Superior temporal gyrus (tissue), 1 donor: ENCODE measurements at regions not wholly inside any gene's neighbourhood (a gene's known extent, or its start where the extent isn't known, plus 50 kb on each side); places are given as distances from the start of the nearest gene placed in this dataset.

Experiments used
- DNase-seq: peaks from one replicate; pipeline ENCODE4 v3.0.0-alpha.2; 2016; ENCODE audit errors: extremely low spot score

DNA sequence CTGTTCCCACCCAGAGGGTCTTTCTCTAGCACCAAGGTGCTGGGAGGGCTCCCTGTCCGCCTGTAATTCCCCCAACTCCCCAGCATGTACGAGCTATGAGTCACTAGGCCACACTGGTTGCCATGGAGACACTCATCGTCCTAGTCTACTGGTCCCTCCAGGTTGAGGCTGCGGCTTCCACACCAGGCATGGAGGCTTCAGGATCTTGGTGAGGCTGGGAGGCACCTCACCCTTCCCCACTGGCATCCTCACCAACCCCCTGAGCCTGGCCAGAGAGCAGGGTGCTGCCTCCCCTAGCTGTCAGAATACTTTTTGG, 75.6 kb upstream of the KAZN start:
- DNase-seq, result no peak

DNA sequence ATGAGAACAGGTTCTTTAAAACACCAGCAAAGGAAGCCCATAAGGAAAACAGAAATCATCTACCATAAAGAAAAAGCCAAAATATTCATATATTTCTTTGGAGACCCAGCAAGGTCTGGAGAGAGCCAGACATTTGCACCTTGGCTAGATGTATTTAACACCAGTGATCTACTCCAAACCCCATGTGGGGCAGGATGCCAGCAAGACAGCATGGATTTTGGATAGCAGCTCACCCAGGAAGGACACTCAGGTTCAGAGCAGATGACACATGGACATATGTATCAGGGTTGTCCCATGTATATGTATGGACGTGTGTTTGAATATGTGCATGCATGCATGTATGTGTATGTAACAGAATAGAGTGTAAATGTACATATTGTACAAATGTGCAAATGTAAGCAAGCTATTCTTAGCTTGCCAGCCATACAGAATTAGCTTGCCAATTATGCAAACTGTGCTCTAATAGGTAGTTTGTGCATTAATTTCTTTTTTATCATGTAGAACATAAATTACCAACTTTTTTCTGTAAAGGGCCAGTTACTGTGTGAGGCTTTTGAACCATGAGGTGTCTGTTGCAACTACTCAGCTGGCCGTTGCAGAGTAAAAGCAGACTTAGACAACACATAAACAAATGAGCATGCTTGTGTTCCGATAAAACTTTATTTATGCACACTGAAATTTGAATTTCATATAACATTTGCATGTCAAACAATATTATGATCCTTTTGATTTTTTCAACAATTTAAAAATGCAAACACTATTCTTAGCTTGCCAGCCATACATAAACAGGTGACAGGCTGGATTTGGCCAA, 73.5 kb upstream of the KAZN start:
- no peak for DNase-seq

DNA sequence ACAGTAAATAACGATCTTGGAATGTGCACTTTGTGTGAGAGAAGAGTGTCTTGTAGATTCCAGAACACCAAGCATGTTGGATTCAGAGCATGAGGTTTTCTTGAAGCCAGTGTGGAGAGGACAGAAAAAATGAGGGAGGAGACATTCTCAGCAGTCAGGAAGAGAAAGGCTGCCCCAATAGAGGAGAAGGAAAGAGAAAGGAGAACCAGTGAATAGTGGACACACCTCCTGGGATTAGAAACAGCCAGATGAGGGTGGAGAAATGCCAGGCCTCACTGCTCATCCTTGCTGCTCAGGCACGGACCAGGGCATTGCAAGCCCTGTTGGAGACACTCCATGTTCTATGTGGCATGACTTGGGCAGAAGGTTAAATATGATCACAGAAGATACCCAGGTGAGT, 69.0 kb upstream of the KAZN start:
- DNase-seq, result no peak

DNA sequence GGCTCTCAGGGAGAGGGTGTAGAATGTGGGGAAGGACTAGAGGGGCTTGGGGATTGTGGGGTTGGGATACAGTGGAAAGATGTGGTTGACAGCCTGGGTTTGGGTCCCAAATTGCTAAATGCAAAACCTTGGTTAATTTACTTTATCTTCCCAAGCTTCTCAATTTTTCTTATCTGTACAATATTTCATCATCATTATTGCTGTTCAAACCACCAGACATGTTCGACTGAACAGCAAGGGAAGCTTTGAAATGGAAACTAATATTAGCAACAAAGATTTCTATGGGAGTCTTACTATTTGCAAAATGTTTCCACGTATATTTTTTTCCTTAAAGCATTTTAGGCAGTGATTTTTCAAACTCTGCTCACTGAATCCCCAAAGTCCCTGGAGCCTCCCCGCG, 67.0 kb upstream of the KAZN start:
- no peak for DNase-seq

DNA sequence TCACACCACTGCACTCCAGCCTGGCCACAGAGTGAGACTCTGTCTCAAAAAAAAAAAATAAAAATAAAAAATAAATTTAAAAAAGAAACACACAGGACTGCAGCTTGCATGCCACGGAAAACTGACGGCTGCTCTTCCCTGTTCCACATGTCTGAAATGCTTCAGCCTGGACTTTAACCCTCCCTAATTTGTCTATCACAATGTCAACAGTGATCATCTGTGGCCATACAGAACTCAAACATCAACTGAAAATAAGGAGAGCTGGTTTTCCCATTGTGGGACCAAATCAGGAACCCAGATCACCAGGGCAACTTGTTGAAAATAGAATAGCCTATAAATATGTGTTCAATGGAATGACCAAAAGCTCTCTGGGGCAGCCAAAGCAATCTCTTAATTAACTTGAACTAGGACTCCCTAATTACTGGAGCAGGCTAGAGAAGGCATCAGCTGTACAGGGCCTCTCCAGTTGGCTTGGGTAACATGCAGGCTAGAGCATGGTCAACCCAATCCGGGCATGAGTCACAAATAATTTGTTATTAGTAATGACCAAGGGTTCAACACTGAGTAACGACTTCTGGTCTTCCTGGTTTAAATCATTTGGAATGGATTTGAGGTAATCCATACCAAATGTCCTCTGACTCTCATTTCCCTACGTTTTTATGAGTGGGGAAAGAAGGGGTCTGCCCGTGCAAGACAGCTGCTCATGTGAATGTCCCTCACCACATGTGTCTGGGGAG, 62.7 kb upstream of the KAZN start:
- DNase-seq, result no peak

DNA sequence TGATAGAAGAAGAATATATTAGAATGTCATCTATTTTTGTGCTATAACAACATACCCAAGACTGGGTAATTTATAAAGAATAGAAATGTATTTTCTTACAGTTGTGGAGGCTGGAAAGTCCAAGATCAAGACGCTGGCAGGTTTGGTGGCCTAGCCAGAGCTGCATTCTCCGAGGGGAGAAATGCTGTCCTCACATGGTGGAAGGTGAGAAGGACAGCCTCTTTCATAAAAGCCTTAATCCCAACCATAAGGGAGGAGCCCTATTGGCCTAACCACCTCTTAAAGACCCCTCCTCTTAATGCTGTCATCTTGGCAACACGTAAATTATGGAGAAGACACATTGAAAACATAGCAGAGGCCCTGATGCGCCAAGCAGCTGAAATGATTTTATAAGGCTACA, 60.1 kb upstream of the KAZN start:
- DNase-seq, result no peak

DNA sequence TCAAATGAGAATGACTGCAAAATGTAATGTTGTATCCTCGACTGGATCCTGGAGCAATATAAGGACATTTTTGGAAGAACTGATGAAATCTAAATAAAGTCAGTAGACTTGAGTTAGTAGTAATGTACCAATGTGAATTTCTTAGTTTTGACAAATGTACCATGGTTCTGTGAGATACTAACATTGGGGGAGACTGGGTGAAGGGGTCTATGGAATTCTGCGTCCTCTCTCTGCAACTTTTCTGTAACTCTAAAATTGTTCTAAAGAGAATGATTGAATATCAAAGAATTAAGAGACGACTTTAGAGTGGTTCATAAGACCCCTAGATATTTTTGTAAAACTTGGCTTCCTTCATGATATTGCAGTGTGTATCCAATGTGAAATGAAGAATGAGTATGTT, 59.2 kb upstream of the KAZN start:
- DNase-seq, result no peak

DNA sequence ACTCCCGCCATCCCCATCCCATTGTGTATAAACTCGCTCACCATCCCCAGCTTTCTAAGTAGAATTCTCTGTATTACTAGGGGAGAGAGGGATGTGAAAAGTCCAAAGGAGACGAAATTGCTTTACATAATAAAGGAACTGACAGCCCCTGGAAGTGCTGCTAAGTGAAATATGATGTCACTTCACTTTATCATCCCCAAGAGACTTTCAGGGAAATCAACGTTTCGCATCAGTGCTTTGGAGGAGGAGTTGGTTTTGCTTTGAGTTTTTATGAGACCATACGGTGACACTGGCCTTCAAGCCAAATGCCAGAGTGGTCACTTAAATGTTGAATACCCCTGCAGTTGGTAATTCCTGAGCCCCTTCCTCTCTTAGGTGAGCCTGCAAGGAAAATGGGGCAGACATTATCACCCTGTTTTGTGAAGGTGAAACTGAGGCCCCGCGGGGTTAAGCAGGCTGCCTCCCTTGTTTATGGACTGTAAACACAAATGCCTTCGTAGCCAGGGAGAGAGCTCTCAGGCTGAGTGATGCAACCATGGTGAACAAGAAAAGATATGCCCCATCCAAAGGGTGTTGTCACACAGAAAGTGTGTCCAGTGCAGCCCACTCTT, 58.4 kb upstream of the KAZN start:
- no peak for DNase-seq

DNA sequence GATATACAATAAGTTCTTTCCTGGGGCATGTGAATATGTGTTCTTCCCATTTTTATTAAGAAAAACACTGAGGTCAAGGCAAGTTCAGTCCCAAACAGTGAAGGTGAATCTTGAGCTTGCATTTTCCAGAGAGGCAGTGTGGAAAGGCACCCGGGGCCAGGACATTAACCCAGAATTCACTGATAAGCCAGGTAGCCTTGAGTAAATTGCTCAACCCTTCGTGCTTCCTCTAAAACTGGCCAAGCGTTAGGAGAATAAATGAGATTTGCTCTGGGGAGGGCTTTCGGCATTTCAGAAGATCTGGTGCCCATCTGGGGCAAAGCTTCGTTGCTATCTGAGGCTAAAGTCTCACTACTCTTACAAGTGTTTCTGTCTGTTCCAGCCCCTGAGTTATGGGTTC, 57.1 kb upstream of the KAZN start:
- DNase-seq, result no peak

DNA sequence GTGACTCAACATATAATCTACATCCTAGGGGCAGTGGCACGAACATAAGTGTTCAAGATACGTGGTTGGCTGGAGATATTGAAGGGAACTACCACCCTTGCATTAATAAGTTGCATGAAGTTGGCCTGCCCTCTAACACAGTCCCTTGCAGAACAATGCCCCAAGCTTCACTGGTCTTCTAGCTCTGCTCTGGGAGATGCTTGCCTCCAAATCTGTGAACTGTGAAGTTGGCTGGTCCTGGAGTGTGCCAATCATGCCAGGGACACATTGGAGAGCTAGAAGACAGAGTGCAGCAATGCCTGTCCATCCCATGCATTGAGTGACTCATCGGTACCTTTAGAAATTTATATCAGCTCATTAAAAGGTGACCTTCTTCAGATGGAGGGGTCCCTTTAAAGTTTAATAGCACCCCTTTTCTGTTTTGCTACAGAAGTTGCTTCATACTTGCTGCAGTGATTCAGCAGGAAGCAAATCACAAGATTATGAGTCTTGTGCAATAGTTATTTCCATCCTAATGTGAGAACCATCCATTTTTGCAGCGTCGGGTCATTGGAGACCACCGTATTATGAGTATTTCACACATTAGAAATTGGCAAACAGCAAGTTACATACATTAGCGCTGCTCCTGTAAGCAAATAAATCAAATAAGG, 55.2 kb upstream of the KAZN start:
- no peak for DNase-seq

DNA sequence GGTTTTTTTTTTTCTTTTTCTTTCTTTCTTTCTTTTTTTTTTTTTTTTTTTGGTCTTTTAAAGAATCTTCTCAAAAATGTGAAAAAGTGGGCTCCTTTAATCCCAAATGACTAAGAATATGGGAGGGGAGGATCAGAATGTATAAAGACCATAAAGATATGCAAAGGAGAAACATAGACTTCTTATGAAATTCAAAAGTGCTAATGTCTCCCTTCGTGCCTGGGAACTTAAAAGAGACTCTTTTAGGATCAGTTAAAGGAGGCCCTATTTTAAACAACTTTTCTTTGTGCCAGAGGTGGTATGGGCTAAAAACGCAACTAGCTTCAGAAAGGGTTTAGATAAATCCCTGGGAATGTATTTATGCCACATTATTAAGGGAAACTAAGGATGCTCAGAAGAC, 54.2 kb upstream of the KAZN start:
- DNase-seq, result no peak

DNA sequence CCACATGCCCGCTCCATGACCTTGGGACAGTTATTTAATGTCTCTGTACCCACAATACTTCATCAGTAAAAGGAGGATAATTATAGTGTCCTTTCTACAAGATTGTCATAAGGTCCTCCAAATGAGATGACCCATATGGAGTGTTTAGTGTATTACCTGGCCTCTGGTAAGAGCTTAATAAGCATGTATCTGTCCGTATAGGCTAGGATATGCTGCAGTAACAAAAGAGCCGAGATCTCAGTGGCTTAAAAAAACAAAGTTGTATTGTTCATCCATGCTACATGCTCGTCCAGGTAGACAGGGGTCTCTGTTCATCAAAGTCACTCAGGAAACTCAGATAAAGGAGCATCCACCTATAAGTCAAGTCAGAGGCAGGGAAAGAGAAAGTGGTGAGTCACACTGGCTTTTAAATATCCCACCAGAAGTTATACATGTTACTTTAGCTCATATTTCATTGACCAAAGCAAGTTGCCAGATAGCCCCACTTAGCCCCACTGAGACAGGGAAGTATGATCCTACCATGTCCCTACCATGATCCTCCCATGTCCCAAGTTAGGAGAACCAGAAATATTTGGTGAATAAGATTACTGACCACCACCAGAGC, 53.0 kb upstream of the KAZN start:
- DNase-seq, result no peak

DNA sequence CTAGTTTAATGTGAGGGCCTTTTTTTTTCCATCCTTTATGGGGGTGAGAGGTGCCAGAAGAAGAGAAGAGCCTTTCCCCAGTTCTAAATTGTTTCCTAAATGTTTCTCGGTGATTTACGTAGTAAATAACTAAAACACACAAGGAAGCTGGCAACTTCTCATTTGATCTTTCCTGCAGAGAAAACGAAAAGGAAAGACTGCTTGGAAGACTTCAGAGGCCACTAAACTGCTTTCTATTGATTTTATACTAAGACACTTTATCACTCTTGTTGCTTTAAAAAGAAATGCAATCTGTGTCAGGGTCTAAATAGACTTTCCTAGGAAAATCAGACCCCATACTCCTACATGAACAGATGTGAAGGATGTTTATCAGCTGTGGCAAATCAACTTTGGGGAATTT, 52.1 kb upstream of the KAZN start:
- DNase-seq, result no peak
